NCI-H146 (cell line): ENCODE measurements at regions not wholly inside any gene's neighbourhood (a gene's known extent, or its start where the extent isn't known, plus 50 kb on each side); places are given as distances from the start of the nearest gene placed in this dataset.
"Not testable (repeated sequence)": the region's sequence is repeated elsewhere in the genome, so short reads cannot be mapped to it uniquely, and the experiment has no call there.

Source experiments
- DNase-seq: peaks from one replicate; lab custom pipeline; 2025; lab: John Stamatoyannopoulos, UW

DNA sequence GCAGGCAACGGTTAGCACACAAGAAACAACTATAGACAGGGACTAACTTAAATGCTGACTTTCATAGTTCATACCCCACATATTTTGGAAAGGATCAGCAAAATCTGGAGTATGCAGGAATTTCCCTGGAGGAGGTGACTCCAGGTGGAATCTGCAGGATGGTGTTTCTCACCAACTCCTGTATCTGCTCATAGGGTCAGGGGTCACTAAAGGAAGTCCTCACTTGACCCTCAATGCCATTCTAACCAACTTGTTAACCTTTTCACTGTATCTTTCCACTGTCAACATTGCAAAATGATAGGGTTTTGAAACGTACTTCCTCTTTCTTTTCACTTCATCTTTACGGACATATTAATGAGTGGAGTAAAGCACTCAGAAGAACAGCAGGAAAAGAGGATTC, 207.0 kb upstream of the CXCR4 start:
- DNase-seq = no peak

DNA sequence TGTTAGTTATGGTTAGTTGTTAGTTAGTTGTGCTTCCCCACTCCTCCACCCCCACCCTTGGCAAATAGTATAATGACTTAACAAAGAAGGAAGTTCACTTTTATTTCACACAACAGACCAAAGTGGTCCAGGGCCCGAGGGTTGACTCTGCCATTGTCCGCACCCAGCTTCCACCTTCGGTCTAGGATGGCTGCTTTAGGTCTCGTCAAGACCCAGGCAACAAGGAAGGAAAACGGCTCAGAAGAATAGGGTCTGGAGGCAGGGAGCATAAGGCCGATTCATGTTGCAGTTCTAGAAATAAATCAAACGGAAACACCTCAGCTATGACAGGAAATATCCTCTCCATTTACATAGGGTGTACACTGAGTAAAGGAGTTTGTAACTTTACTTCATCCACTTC, 206.0 kb upstream of the CXCR4 start:
- DNase-seq = no peak

- DNase-seq = peak; percentile 83
Measured at GRCh38 chr2:136323195-136323594, 205.2 kb upstream of the CXCR4 start.

- no peak for DNase-seq
Measured at GRCh38 chr2:136322428-136322827, 204.5 kb upstream of the CXCR4 start.

DNA sequence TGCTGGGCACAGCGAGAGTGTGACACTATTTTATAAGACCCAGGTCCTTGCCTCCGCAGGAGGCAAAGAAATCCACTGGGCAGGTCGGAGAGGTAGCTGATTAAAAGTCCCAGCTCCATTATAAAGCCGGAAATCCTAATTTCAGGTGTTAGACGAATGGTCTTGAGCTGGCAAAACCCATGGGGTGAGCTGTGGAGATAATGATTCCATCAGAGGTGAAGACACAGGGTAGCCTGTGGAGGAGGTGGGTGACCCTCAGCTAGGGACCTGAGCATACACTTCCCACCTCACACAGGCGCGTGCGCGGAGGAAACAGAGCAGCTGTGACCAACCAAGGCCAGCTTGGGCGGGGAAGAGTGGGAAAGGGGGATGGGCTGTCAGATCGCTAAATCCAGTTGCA, 201.7 kb upstream of the CXCR4 start:
- DNase-seq = no peak

DNA sequence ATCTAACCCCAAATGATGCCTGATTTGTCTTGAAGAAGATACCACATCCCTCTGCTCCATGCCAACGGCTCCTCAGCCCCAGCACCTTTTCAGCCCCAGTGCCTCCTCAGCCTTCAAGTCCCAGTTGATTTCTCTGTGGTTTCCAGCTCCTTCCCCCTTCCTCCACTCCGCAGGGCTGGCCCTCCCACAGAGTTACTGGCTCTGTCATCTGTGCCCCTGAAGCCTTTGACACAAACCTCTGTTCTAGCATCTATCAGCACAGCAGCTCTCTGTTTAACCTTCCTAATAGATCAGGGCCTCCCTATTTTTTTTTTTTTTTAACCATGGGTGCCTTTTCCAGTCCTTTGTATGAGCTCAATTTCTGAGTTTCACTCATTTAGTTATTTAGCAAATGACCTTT, 201.3 kb upstream of the CXCR4 start:
- DNase-seq = peak; percentile 19

DNA sequence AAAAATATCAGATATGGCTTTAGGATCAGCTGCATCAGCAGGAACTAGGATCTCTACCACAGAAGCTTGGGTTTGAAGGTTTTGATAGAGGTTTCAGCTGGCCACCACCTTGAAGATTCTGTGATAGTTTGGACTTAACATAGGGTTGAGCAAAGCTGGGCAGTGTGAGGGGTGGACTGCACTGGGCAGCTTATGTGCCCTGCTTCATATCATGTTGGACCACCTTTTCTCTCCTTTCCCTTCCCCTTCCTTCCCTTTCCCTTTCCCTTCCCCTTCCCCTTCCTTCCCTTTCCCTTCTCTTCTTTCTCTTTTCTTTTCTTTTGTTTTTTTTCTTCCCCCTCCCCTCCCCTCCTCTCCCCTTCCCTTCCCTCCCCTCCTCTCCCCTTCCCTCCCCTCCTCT, 196.3 kb upstream of the CXCR4 start:
- no peak for DNase-seq

- not testable (repeated sequence) for DNase-seq
Measured at GRCh38 chr2:136312568-136312967, 194.6 kb upstream of the CXCR4 start.

GRCh38 chr2:136310797-136311603, 193.1 kb upstream of the CXCR4 start:
- no peak for DNase-seq

DNA sequence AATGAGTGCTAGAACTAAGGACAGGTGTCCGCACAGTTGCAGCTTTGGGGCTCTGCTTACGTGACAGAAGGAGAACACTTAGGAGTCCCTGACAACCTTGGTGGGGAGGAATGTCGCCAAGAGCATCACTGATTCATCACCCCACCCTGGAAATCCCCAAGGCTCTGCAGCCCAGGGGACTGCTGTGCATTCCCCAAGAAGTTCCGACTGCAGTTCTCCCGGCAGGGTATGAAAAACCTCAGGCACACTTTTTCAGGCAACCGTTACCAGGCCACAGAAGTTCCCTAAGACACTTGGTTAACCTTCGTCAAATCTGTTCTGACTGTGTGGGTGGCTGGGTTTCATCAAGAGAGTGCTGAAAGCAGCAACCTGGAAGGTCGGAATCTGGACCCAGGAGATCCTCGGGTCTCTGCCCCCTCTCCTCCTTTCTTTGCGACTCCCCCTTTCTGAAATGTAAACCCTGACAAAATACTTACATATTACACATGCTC, 192.1 kb upstream of the CXCR4 start:
- no peak for DNase-seq

GRCh38 chr2:136308611-136309010, 190.7 kb upstream of the CXCR4 start:
- no peak for DNase-seq

DNA sequence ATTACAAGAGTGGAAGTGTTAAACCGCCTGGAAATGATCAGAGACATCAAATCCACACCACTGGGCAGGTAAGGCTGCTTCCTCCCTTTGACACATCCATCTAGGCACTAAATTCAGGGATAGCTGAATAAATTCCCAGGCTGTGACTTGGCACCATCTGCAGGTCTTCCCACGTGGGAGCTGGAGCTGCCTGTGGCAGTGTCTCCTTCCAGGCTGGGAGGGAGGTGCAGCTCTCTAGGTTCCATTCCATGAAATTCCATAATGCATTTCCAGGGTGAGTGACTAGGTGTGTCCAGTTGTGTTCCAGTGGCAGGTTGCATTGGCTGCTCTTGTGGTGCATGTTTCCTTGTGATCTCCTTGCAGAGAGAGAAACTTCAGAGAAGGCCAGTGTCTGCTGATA, 188.9 kb upstream of the CXCR4 start:
- DNase-seq = peak; percentile 42

GRCh38 chr2:136305517-136306192, 187.7 kb upstream of the CXCR4 start:
- peak; percentile 50 for DNase-seq

DNA sequence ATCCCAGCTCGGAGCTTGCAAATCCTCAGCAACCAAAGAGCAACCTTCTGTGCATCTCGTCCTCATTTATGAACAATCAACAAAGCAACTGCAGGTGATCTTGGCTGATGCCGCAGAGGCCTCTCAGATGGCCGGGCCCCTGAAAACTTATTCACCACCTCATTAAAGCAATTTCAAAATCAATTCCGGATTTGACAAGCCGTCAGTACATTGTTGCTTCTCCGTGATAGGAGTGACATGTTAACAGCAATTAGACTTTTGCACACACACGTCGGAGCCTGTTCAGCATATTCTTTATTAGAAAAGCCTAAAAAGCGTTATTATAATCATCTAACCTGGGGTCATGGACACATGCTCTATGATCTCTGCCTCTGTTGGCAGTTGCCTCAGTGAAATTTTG, 183.1 kb upstream of the CXCR4 start:
- peak; percentile 61 for DNase-seq

DNA sequence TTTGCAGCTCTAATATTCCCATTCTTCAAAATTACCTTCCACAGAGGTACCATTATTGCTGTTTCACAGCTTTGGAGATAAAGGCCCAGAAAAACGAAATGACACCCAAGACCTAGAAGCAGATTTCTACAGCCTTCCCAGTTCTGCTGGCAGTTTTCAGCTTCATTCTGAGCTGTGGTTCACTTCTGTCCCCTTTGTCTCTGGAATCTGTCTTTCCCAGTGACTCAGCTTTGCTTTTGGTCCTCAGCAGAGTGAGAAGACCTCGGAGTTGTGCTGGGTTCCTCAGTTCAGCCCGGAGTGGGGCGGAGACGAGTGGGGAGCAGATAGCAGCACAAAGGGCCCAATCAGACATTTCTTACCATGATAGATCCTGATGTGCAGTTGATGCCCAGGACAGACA, 180.7 kb upstream of the CXCR4 start:
- no peak for DNase-seq

GRCh38 chr2:136297994-136298393, 180.0 kb upstream of the CXCR4 start:
- DNase-seq = peak; percentile 64

DNA sequence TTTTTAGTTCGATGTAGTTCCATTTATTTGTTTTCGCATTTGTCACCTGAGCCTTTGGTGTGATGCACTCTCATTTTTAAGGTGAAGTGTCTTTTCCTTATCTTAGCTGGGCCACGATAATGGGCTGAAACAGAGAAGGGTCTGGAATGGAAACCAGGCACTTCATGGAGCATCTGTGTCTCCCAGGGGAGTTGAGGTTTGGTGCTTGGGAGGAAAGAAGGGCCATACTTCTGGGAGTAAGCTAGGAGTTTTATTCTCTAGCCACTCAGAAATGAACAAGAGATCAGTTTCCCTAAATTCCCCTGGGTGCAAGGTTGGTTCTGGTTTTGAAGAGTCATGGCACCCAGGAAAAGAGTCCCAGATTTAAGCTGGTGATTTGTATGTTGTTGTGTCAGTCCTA, 179.4 kb upstream of the CXCR4 start:
- no peak for DNase-seq

- DNase-seq = no peak
Measured at GRCh38 chr2:136295168-136295567, 177.2 kb upstream of the CXCR4 start.

DNA sequence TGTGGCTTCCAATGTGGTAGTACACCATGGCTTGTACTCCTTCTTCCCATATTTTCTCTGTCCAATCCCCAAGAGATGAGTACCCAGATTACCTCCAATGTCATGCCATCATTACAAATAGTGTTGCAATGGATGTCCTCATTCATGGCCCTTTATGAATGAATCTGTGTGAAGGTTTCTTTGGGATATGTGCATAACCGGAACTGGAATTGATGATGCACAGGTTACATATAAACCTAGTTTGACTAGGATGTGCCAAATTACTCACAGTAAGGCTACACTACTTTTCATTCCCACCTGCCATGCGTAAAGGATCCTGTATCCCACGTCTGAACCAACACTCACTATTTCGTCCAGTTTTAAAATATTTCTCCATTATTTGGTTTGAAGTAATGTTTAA, 173.9 kb upstream of the CXCR4 start:
- no peak for DNase-seq

DNA sequence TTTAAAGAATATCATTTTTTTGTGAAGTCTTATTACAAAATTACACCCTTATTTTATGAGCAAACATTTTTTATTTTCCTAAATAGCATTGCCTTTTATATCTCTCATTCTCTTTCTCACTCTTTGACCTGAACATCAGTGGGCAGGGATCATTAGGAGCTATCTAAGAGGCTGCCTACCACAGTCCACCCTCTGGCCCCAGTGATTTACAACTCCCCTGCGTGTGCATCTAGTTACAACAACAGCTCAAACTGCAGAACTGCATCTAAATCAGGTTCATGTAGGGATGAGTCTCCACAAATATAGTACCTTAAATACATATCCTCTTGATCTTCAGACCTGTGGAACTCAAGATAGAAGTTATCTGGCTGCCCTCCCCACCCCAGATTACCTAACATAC, 172.4 kb upstream of the CXCR4 start:
- DNase-seq = no peak

DNA sequence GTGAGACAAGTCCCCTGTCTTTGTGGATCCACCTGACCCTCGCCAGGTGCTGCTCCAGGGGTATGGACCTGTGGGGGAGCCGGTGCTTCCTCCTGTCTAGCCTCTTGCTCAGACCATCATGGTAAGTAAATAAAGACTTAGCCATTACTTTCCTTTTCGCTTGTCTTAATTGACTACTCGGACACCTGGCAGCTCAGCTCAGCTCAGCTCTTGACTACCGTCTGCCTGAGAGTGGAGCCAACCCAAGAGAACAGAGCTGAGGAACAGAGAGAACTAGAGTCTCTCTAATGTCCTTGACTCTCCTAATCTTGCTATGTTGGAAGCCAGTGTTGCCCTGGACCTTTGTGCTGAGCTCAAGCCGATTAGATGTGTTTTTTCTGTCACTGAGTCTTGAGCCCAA, 170.3 kb upstream of the CXCR4 start:
- DNase-seq = no peak

DNA sequence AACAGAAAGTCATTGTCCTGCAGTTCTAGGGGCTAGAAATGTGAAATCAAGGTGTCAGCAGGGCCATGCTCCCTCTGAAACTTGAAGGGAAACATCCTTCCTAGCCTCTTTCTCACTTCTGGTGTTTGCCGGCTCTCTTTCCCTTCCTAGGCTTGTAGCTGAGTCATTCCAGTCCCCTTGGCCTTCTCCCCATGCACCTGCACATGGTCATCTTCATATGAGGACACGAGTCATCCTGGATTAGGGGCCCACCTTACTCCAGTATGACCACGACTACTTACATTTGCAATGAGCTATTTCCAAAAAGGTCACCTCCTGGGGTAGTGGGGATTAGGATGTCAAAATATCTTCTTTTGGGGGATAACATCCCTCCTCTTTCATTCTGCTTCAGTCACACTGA, 168.5 kb upstream of the CXCR4 start:
- DNase-seq = no peak
